Neural progenitor cell (in vitro differentiated cells): ENCODE measurements at regions not wholly inside any gene's neighbourhood (a gene's known extent, or its start where the extent isn't known, plus 50 kb on each side); places are given as distances from the start of the nearest gene placed in this dataset.

ENCODE experiments used
- CTCF ChIP-seq: fragments of 200-600 bp; sonication (generic); IDR thresholded peaks from 2 replicates; pipeline ENCODE4 v1.5.1; 2017; ENCODE audit warnings: antibody characterized with exemption, mild to moderate bottlenecking
- EZH2 ChIP-seq: fragments of 200-600 bp; sonication (generic); IDR thresholded peaks from 2 replicates; pipeline ENCODE4 v1.6.1; 2017; ENCODE audit warnings: antibody characterized with exemption, mild to moderate bottlenecking, moderate library complexity
- EZH2phosphoT487 ChIP-seq: fragments of 200-600 bp; sonication (generic); IDR thresholded peaks from 2 replicates; pipeline ENCODE4 v1.6.1; 2017; ENCODE audit warnings: antibody characterized with exemption

GRCh38 chr10:130761032-130761575, 550.4 kb downstream of the TCERG1L start:
- no peak for TF ChIP-seq EZH2
- TF ChIP-seq CTCF: no peak
- TF ChIP-seq EZH2phosphoT487: no peak
